B cell (primary cell): ENCODE measurements at regions not wholly inside any gene's neighbourhood (a gene's known extent, or its start where the extent isn't known, plus 50 kb on each side); places are given as distances from the start of the nearest gene placed in this dataset.

Experiments used
- ATAC-seq: fragments of 200-7000 bp; cut with Tn5 transposase; one replicate; pipeline ENCODE4 v1.10.0; 2021; ENCODE audit warnings: low read depth, mild to moderate bottlenecking, moderate number of reproducible peaks, moderate library complexity
- CTCF ChIA-PET: fragments of 350-600 bp; sonication (Branson Sonifier 250); formaldehyde crosslinking; loops from one replicate; lab custom pipeline; 2021; ENCODE audit warnings: antibody characterized with exemption, inconsistent platforms; lab: Charles Lee
- POLR2A ChIA-PET: fragments of 350-600 bp; sonication (Branson Sonifier 250); formaldehyde crosslinking; loops from one replicate; lab custom pipeline; 2021; ENCODE audit warnings: antibody characterized with exemption; lab: Charles Lee
- DNase-seq: peaks from one replicate; pipeline ENCODE4 v3.0.0; 2013
- H2AFZ ChIP-seq: 2 replicates; pipeline ENCODE4 v1.6.1; 2012; ENCODE audit warnings: mild to moderate bottlenecking, low read depth, low read length; ENCODE audit not compliant: insufficient read depth, poor library complexity, severe bottlenecking
- H3K27ac ChIP-seq, 2 donors: 1 replicate in 1 of 2; 2 replicates in 1 of 2; pipeline ENCODE4 v1.5.1; 2012 to 2013; ENCODE audit warnings: low read length in 2 of 2, mild to moderate bottlenecking in 2 of 2, moderate library complexity in 1 of 2
- H3K27me3 ChIP-seq, 4 experiments: fragments of 200-600 bp in 1 of 4; sonication (generic) in 1 of 4; replicated peaks in 1 of 4; 1 replicate in 2 of 4; 2 replicates in 2 of 4; pipeline versions ENCODE4 v1.6.1 to v1.7.0; 2013 to 2016; ENCODE audit warnings: low read length in 3 of 4, mild to moderate bottlenecking in 2 of 4, mixed read lengths in 1 of 4, moderate library complexity in 1 of 4; ENCODE audit not compliant: insufficient read depth in 4 of 4, control insufficient read depth in 3 of 4; ENCODE audit errors: control extremely low read depth in 1 of 4
- H3K36me3 ChIP-seq, 2 experiments: replicated peaks in 1 of 2; 1 replicate in 1 of 2; 2 replicates in 1 of 2; pipeline versions ENCODE4 v1.6.1 to v1.7.1; 2013; ENCODE audit warnings: low read length in 1 of 2; ENCODE audit not compliant: insufficient read depth in 2 of 2, control insufficient read depth in 1 of 2; ENCODE audit errors: control extremely low read depth in 1 of 2, extremely low read depth in 1 of 2
- H3K4me1 ChIP-seq, 2 donors: fragments of 200-600 bp in 1 of 2; sonication (generic) in 1 of 2; 1 replicate in 1 of 2; 2 replicates in 1 of 2; pipeline versions ENCODE4 v1.5.1 to v1.6.1; 2013 to 2017; ENCODE audit warnings: low read length in 2 of 2; ENCODE audit not compliant: control insufficient read depth in 2 of 2, insufficient read depth in 2 of 2
- H3K4me2 ChIP-seq: replicated peaks from 2 replicates; pipeline ENCODE3; 2012; ENCODE audit warnings: mild to moderate bottlenecking, low read depth, low read length; ENCODE audit not compliant: poor library complexity, severe bottlenecking
- H3K4me3 ChIP-seq, 5 experiments: fragments of 200-600 bp in 1 of 5; sonication (generic) in 1 of 5; 1 replicate in 3 of 5; 2 replicates in 2 of 5; pipeline versions ENCODE4 v1.5.1 to v1.7.0; 2011 to 2016; ENCODE audit warnings: low read length in 4 of 5, mild to moderate bottlenecking in 4 of 5, low read depth in 2 of 5, control low read depth in 1 of 5, moderate library complexity in 1 of 5; ENCODE audit not compliant: insufficient read depth in 1 of 5; ENCODE audit errors: control extremely low read depth in 1 of 5, extremely low read depth in 1 of 5
- H3K79me2 ChIP-seq: fragments of 200-600 bp; sonication (generic); one replicate; pipeline ENCODE4 v1.6.0; 2016; ENCODE audit warnings: low read length; ENCODE audit not compliant: control insufficient read depth, insufficient read depth
- H3K9ac ChIP-seq: fragments of 200-600 bp; sonication (generic); 2 replicates; pipeline ENCODE4 v1.6.1; 2017; ENCODE audit warnings: mild to moderate bottlenecking, low read length, moderate library complexity
- H3K9me3 ChIP-seq, 3 donors: one replicate each; pipeline versions ENCODE4 v1.6.1 to v1.7.1; 2013; ENCODE audit warnings: low read length in 2 of 3; ENCODE audit not compliant: control insufficient read depth in 2 of 3, insufficient read depth in 1 of 3; ENCODE audit errors: control extremely low read depth in 1 of 3
- H4K20me1 ChIP-seq: 2 replicates; pipeline ENCODE4 v1.6.0; 2012; ENCODE audit warnings: mild to moderate bottlenecking, low read length; ENCODE audit not compliant: insufficient read depth, control insufficient read depth, poor library complexity, severe bottlenecking
- H3K27ac Mint-ChIP-seq: one replicate; pipeline ENCODE4 v1.8.0; 2021; ENCODE audit warnings: mixed read lengths
- H3K27me3 Mint-ChIP-seq: one replicate; pipeline ENCODE4 v1.8.0; 2021; ENCODE audit warnings: mixed read lengths
- H3K4me1 Mint-ChIP-seq: one replicate; pipeline ENCODE4 v1.8.0; 2021; ENCODE audit warnings: mixed read lengths
- H3K4me3 Mint-ChIP-seq: one replicate; pipeline ENCODE4 v1.8.0; 2021; ENCODE audit warnings: mixed read lengths
- H3K9me3 Mint-ChIP-seq: one replicate; pipeline ENCODE4 v1.8.0; 2022; ENCODE audit warnings: mixed read lengths; ENCODE audit not compliant: insufficient read depth
- CTCF ChIP-seq: fragments of 200-600 bp; IDR thresholded peaks from one replicate; pipeline ENCODE4 v1.8.0; 2022; ENCODE audit warnings: antibody characterized with exemption, mild to moderate bottlenecking
- EZH2 ChIP-seq: IDR thresholded peaks from 2 replicates; pipeline ENCODE4 v1.6.1; 2012; ENCODE audit warnings: borderline replicate concordance, low read depth, mild to moderate bottlenecking, moderate library complexity, low read length; ENCODE audit not compliant: insufficient read depth, poor library complexity, severe bottlenecking
- WGBS: methylation state at CpG from one replicate; pipeline ENCODE4 v1.1.5; 2013; ENCODE audit warnings: missing lambda C conversion rate; ENCODE audit not compliant: insufficient coverage; 5-methylcytosine and 5-hydroxymethylcytosine counted together
- intact Hi-C: fragments of 100-400 bp; cut with micrococcal nuclease; formaldehyde crosslinking; loops from one replicate; pipeline ENCODE4 v1.10.0; 2022

- CTCF ChIA-PET, result no interaction called here
- H3K79me2 ChIP-seq, result peaks cover 19% of the 10 kb centered on the region
- WGBS, result 99% methylated on average over 10 of the region's 10 CpGs
- POLR2A ChIA-PET, result no interaction called here
- Mint-ChIP-seq H3K4me3 (no peak overlapping the region), H3K27ac (no peak overlapping the region), H3K27me3 (no peaks in the 10 kb centered on the region), H3K4me1 (no peaks in the 10 kb centered on the region), H3K9me3 (no peaks in the 10 kb centered on the region)
- no peak overlapping the region for H3K4me2 ChIP-seq
- no peak overlapping the region for H2AFZ ChIP-seq
- H4K20me1 ChIP-seq, result peaks cover 10% of the 10 kb centered on the region
- TF ChIP-seq CTCF (no peak), EZH2 (no peak)
- DNase-seq (no peak), ATAC-seq (no peak)
- H3K9ac ChIP-seq, result no peak overlapping the region
- no peaks in the 10 kb centered on the region for H3K4me1 ChIP-seq
- H3K36me3 ChIP-seq, result peaks cover 0 to 56% of the 10 kb centered on the region in 2 experiments
- no peaks in the 10 kb centered on the region for H3K9me3 ChIP-seq
- no peaks in the 10 kb centered on the region for H3K27me3 ChIP-seq
- no peak overlapping the region for H3K27ac ChIP-seq
- H3K4me3 ChIP-seq, result no peak overlapping the region
- intact Hi-C loops, result no loop called here
These were observed 129.6 kb downstream of the RFLNA start for GRCh38 chr12:124424516-124424905.

DNA sequence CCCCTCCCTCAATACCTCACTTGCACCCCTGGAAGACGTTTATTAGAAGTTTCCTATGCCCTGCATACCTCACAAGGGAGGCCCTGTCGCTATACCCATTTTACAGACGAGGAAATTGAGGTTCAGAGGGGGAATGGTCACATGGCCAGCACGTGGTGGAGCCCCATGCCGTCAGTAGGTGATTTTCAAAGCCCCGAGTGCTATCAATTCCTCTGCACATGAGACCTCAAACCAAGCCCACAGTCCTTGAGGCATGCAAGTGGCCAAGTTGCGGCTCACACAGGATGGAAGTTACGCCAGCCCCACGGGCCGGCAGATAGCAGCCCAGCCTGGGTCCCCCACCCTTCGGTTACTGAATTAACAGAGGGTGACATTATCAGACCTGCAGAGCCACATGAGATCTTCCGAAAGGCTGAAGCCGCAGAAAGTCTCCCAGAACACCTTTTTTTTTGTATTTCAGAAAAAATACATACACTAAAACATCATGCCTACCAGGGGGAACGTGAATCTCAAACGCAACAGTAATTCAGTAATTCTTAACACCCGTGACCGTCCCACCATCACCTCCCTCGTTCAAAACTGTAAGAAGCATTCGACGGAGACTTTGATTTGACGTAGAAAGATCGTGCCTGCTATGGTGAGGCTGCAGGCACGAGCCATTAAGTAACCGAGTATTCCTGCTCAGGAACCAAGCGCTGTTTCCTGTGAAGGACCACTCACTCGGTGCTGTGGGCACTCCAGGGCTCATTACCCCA lies 129.0 kb downstream of the RFLNA start:
- Histone ChIP-seq H2AFZ (no peak overlapping the region), H3K27me3 (no peaks in the 10 kb centered on the region), H3K79me2 (peaks cover 21% of the 10 kb centered on the region), H4K20me1 (peaks cover 10% of the 10 kb centered on the region), H3K9ac (no peak overlapping the region), H3K36me3 (peaks cover 0 to 55% of the 10 kb centered on the region in 2 experiments), H3K9me3 (no peaks in the 10 kb centered on the region), H3K4me2 (no peak overlapping the region), H3K4me1 (no peaks in the 10 kb centered on the region), H3K27ac (no peak overlapping the region), H3K4me3 (no peak overlapping the region)
- 94% methylated on average over 26 of the region's 26 CpGs for WGBS
- no peaks in the 10 kb centered on the region for H3K4me1 Mint-ChIP-seq
- ATAC-seq, result no peak
- no peaks in the 10 kb centered on the region for H3K9me3 Mint-ChIP-seq
- H3K4me3 Mint-ChIP-seq, result no peak overlapping the region
- TF ChIP-seq EZH2 (no peak), CTCF (no peak)
- H3K27me3 Mint-ChIP-seq, result no peaks in the 10 kb centered on the region
- intact Hi-C loops, result no loop called here
- no peak overlapping the region for H3K27ac Mint-ChIP-seq
- CTCF ChIA-PET, result no interaction called here
- POLR2A ChIA-PET, result no interaction called here
- no peak for DNase-seq
